ENCODE measurements at regions not wholly inside any gene's neighbourhood (a gene's known extent, or its start where the extent isn't known, plus 50 kb on each side); places are given as distances from the start of the nearest gene placed in this dataset.

GRCh38 chr3:8218353-8218940, 283.2 kb upstream of the LMCD1 start:
- ATAC-seq (no peak), DNase-seq (no peak)
- intact Hi-C loops (cut with DNase I) = no loop called here

- intact Hi-C loops (cut with DNase I) = no loop called here
- ATAC-seq (no peak), DNase-seq (no peak)
These were observed 281.3 kb upstream of the LMCD1 start for GRCh38 chr3:8220291-8220690.

GRCh38 chr3:8223766-8224165, 277.9 kb upstream of the LMCD1 start:
- intact Hi-C loops (cut with DNase I) = no loop called here
- peak; percentile 31 for DNase-seq
- ATAC-seq = peak; percentile 30 to 62

GRCh38 chr3:8224941-8225340, 276.7 kb upstream of the LMCD1 start:
- intact Hi-C loops (cut with DNase I) = no loop called here
- ATAC-seq = no peak
- no peak for DNase-seq

GRCh38 chr3:8233938-8234337, 267.7 kb upstream of the LMCD1 start:
- intact Hi-C loops (cut with DNase I) = no loop called here
- ATAC-seq (no peak), DNase-seq (no peak)

GRCh38 chr3:8236264-8236663, 265.4 kb upstream of the LMCD1 start:
- no peak for DNase-seq
- no peak for ATAC-seq
- intact Hi-C loops (cut with DNase I) = no loop called here

- no peak for DNase-seq
- intact Hi-C loops (cut with DNase I) = no loop called here
- ATAC-seq = no peak
These were observed 263.7 kb upstream of the LMCD1 start for GRCh38 chr3:8237893-8238292.

- no peak for ATAC-seq
- intact Hi-C loops (cut with DNase I) = no loop called here
- DNase-seq = no peak
These were observed 263.2 kb upstream of the LMCD1 start for GRCh38 chr3:8238432-8238831.

- intact Hi-C loops (cut with DNase I) = no loop called here
- DNase-seq (no peak), ATAC-seq (no peak)
These were observed 262.5 kb upstream of the LMCD1 start for GRCh38 chr3:8239095-8239494.

- DNase-seq = peak; percentile 20
- intact Hi-C loops (cut with DNase I) = no loop called here
- ATAC-seq = peak; percentile 59 to 72
These were observed 261.6 kb upstream of the LMCD1 start for GRCh38 chr3:8239718-8240695.

- ATAC-seq = no peak
- intact Hi-C loops (cut with DNase I) = no loop called here
- no peak for DNase-seq
These were observed 255.6 kb upstream of the LMCD1 start for GRCh38 chr3:8246070-8246469.

- intact Hi-C loops (cut with DNase I) = no loop called here
- ATAC-seq (no peak), DNase-seq (no peak)
These were observed 248.4 kb upstream of the LMCD1 start for GRCh38 chr3:8253201-8253600.

GRCh38 chr3:8254489-8254888, 247.1 kb upstream of the LMCD1 start:
- no peak for ATAC-seq
- intact Hi-C loops (cut with DNase I) = no loop called here
- DNase-seq = no peak

GRCh38 chr3:8255725-8256124, 245.9 kb upstream of the LMCD1 start:
- DNase-seq = no peak
- ATAC-seq = no peak
- intact Hi-C loops (cut with DNase I) = no loop called here

GRCh38 chr3:8256441-8257071, 245.1 kb upstream of the LMCD1 start:
- intact Hi-C loops (cut with DNase I) = no loop called here
- ATAC-seq (no peak), DNase-seq (no peak)

- intact Hi-C loops (cut with DNase I) = no loop called here
- ATAC-seq (no peak), DNase-seq (no peak)
These were observed 240.6 kb upstream of the LMCD1 start for GRCh38 chr3:8261018-8261417.

- ATAC-seq (peak; percentile 8 to 90), DNase-seq (no peak)
- intact Hi-C loops (cut with DNase I) = no loop called here
These were observed 234.9 kb upstream of the LMCD1 start for GRCh38 chr3:8266730-8267131.

GRCh38 chr3:8273479-8273878, 228.1 kb upstream of the LMCD1 start:
- DNase-seq = no peak
- no peak for ATAC-seq
- intact Hi-C loops (cut with DNase I) = no loop called here

- intact Hi-C loops (cut with DNase I) = no loop called here
- no peak for ATAC-seq
- DNase-seq = no peak
These were observed 225.6 kb upstream of the LMCD1 start for GRCh38 chr3:8276056-8276455.

- DNase-seq = no peak
- intact Hi-C loops (cut with DNase I) = no loop called here
These were observed 225.1 kb upstream of the LMCD1 start for GRCh38 chr3:8276506-8276905.

More at GRCh38 chr3:8276506-8276905, 225.1 kb upstream of the LMCD1 start:
- no peak for ATAC-seq

Measured in left cardiac atrium (tissue), 4 donors.